ENCODE measurements at regions not wholly inside any gene's neighbourhood (a gene's known extent, or its start where the extent isn't known, plus 50 kb on each side); places are given as distances from the start of the nearest gene placed in this dataset.

GRCh38 chr3:117490716-117491115 lies 781.1 kb downstream of the TUSC7 start:
- TF ChIP-seq POLR2AphosphoS5 (IDR thresholded peaks at IDR 0.05; ENCODE audit: low read depth, low read length), result no peak
- TF ChIP-seq FOXP2 (optimal IDR thresholded peaks at IDR 0.05; ENCODE audit: borderline replicate concordance, extremely low read depth, extremely low read length, insufficient read depth), result no peak
- no peak for TF ChIP-seq TAF1 (IDR thresholded peaks at IDR 0.05; ENCODE audit: borderline replicate concordance, insufficient read depth, low read length)

- TF ChIP-seq POLR2AphosphoS5 (IDR thresholded peaks at IDR 0.05; ENCODE audit: low read depth, low read length), result no peak
- no peak for TF ChIP-seq FOXP2 (optimal IDR thresholded peaks at IDR 0.05; ENCODE audit: borderline replicate concordance, extremely low read depth, extremely low read length, insufficient read depth)
- TF ChIP-seq SIN3A (IDR thresholded peaks at IDR 0.05; ENCODE audit: borderline replicate concordance, insufficient read depth, low read length), result no peak
- no peak for TF ChIP-seq REST (IDR thresholded peaks at IDR 0.05; ENCODE audit: insufficient read depth in 1 of 2, low read depth in 2 of 2, low read length in 2 of 2)
- no peak for TF ChIP-seq TAF1 (IDR thresholded peaks at IDR 0.05; ENCODE audit: borderline replicate concordance, insufficient read depth, low read length)
Measured at GRCh38 chr3:117495620-117496019, 786.0 kb downstream of the TUSC7 start.

- no peak for TF ChIP-seq REST (IDR thresholded peaks at IDR 0.05; ENCODE audit: insufficient read depth in 1 of 2, low read depth in 2 of 2, low read length in 2 of 2)
- no peak for TF ChIP-seq SIN3A (IDR thresholded peaks at IDR 0.05; ENCODE audit: borderline replicate concordance, insufficient read depth, low read length)
- TF ChIP-seq POLR2AphosphoS5 (IDR thresholded peaks at IDR 0.05; ENCODE audit: low read depth, low read length), result no peak
- no peak for TF ChIP-seq FOXP2 (optimal IDR thresholded peaks at IDR 0.05; ENCODE audit: borderline replicate concordance, extremely low read depth, extremely low read length, insufficient read depth)
- no peak for TF ChIP-seq TAF1 (IDR thresholded peaks at IDR 0.05; ENCODE audit: borderline replicate concordance, insufficient read depth, low read length)
Measured at GRCh38 chr3:117499189-117499870, 789.8 kb downstream of the TUSC7 start.

- no peak for TF ChIP-seq TAF1 (IDR thresholded peaks at IDR 0.05; ENCODE audit: borderline replicate concordance, insufficient read depth, low read length)
- TF ChIP-seq SIN3A (IDR thresholded peaks at IDR 0.05; ENCODE audit: borderline replicate concordance, insufficient read depth, low read length), result no peak
- no peak for TF ChIP-seq POLR2AphosphoS5 (IDR thresholded peaks at IDR 0.05; ENCODE audit: low read depth, low read length)
- TF ChIP-seq REST (IDR thresholded peaks at IDR 0.05; ENCODE audit: insufficient read depth in 1 of 2, low read depth in 2 of 2, low read length in 2 of 2), result no peak
- no peak for TF ChIP-seq FOXP2 (optimal IDR thresholded peaks at IDR 0.05; ENCODE audit: borderline replicate concordance, extremely low read depth, extremely low read length, insufficient read depth)
Measured at GRCh38 chr3:117507958-117508357, 798.4 kb downstream of the TUSC7 start.

- TF ChIP-seq POLR2AphosphoS5 (IDR thresholded peaks at IDR 0.05; ENCODE audit: low read depth, low read length) (no peak), SIN3A (IDR thresholded peaks at IDR 0.05; ENCODE audit: borderline replicate concordance, insufficient read depth, low read length) (no peak), TAF1 (IDR thresholded peaks at IDR 0.05; ENCODE audit: borderline replicate concordance, insufficient read depth, low read length) (no peak), REST (IDR thresholded peaks at IDR 0.05; ENCODE audit: insufficient read depth in 1 of 2, low read depth in 2 of 2, low read length in 2 of 2) (no peak), FOXP2 (optimal IDR thresholded peaks at IDR 0.05; ENCODE audit: borderline replicate concordance, extremely low read depth, extremely low read length, insufficient read depth) (no peak)
Measured at GRCh38 chr3:117509858-117510257, 800.3 kb downstream of the TUSC7 start.

All from PFSK-1 (cell line).